ENCODE measurements at regions not wholly inside any gene's neighbourhood (a gene's known extent, or its start where the extent isn't known, plus 50 kb on each side); places are given as distances from the start of the nearest gene placed in this dataset.

GRCh38 chr4:10240691-10241090, 124.1 kb upstream of the WDR1 start:
- H3K36me3 ChIP-seq = no peaks in the 10 kb centered on the region
- TF ChIP-seq CTCF (IDR thresholded peaks at IDR 0.05) = no peak
- intact Hi-C loops (cut with DNase I; ENCODE audit: low total_unique reads) = no loop called here
- no peak overlapping the region for H3K27ac ChIP-seq
- no peaks in the 10 kb centered on the region for H3K4me1 ChIP-seq
- no peak for DNase-seq
- H3K4me3 ChIP-seq = no peak overlapping the region
- no peaks in the 10 kb centered on the region for H3K27me3 ChIP-seq
- no peaks in the 10 kb centered on the region for H3K9me3 ChIP-seq

- TF ChIP-seq CTCF (IDR thresholded peaks at IDR 0.05) = no peak
- H3K4me3 ChIP-seq = no peak overlapping the region
- H3K4me1 ChIP-seq = peaks cover 0 to 5% (median under 1%) of the 10 kb centered on the region in 4 donors
- H3K36me3 ChIP-seq = no peaks in the 10 kb centered on the region
- H3K27ac ChIP-seq = no peak overlapping the region
- H3K9me3 ChIP-seq = no peaks in the 10 kb centered on the region
- no peaks in the 10 kb centered on the region for H3K27me3 ChIP-seq
- DNase-seq = no peak
- intact Hi-C loops (cut with DNase I; ENCODE audit: low total_unique reads) = no loop called here
Measured at GRCh38 chr4:10239982-10240654, 123.5 kb upstream of the WDR1 start.

- Histone ChIP-seq H3K27ac (no peak overlapping the region), H3K9me3 (no peaks in the 10 kb centered on the region), H3K36me3 (no peaks in the 10 kb centered on the region), H3K27me3 (no peaks in the 10 kb centered on the region), H3K4me3 (no peak overlapping the region), H3K4me1 (peaks cover 0 to 33% (median 9%) of the 10 kb centered on the region in 4 donors)
- intact Hi-C loops (cut with DNase I; ENCODE audit: low total_unique reads) = no loop called here
- no peak for DNase-seq
- TF ChIP-seq CTCF (IDR thresholded peaks at IDR 0.05) = no peak
Measured at GRCh38 chr4:10237131-10237530, 120.5 kb upstream of the WDR1 start.

GRCh38 chr4:10232114-10232513, 115.5 kb upstream of the WDR1 start:
- intact Hi-C loops (cut with DNase I; ENCODE audit: low total_unique reads) = no loop called here
- Histone ChIP-seq H3K9me3 (no peaks in the 10 kb centered on the region), H3K27me3 (no peaks in the 10 kb centered on the region), H3K36me3 (no peaks in the 10 kb centered on the region), H3K4me3 (no peak overlapping the region), H3K4me1 (peaks cover 0 to 55% (median 11%) of the 10 kb centered on the region in 4 donors), H3K27ac (peak overlapping the region; percentile 74 to 76)
- no peak for DNase-seq
- TF ChIP-seq CTCF (IDR thresholded peaks at IDR 0.05) = no peak

GRCh38 chr4:10226756-10227155, 110.2 kb upstream of the WDR1 start:
- Histone ChIP-seq H3K4me3 (no peak overlapping the region), H3K9me3 (no peaks in the 10 kb centered on the region), H3K36me3 (no peaks in the 10 kb centered on the region), H3K27ac (peak overlapping the region in 1 of 2 donors; percentile 50), H3K27me3 (no peaks in the 10 kb centered on the region), H3K4me1 (peaks cover 0 to 36% (median 10%) of the 10 kb centered on the region in 4 donors)
- no peak for DNase-seq
- intact Hi-C loops (cut with DNase I; ENCODE audit: low total_unique reads) = no loop called here
- TF ChIP-seq CTCF (IDR thresholded peaks at IDR 0.05) = no peak

Data from tibial artery (tissue), 4 donors.